Osteoblast (primary cell): ENCODE measurements at regions not wholly inside any gene's neighbourhood (a gene's known extent, or its start where the extent isn't known, plus 50 kb on each side); places are given as distances from the start of the nearest gene placed in this dataset.

Source experiments
- DNase-seq: peaks from one replicate; pipeline ENCODE4 v3.0.0; 2011; ENCODE audit warnings: low spot score, mixed read lengths; ENCODE audit not compliant: insufficient read length; ENCODE audit errors: missing footprints
- H2AFZ ChIP-seq: 2 replicates; pipeline ENCODE4 v1.6.0; 2011; ENCODE audit warnings: mild to moderate bottlenecking, low read length
- H3K27ac ChIP-seq: 2 replicates; pipeline ENCODE4 v1.5.1; 2011; ENCODE audit warnings: mild to moderate bottlenecking, low read depth, low read length, moderate library complexity
- H3K27me3 ChIP-seq: 2 replicates; pipeline ENCODE4 v1.6.0; 2012; ENCODE audit warnings: mild to moderate bottlenecking, control low read depth, inconsistent platforms, low read length, moderate library complexity; ENCODE audit not compliant: insufficient read depth
- H3K36me3 ChIP-seq: 2 replicates; pipeline ENCODE4 v1.5.1; 2011; ENCODE audit warnings: mild to moderate bottlenecking, low read length, control low read depth, moderate library complexity; ENCODE audit not compliant: insufficient read depth
- H3K4me1 ChIP-seq: 2 replicates; pipeline ENCODE4 v1.5.1; 2011; ENCODE audit warnings: mild to moderate bottlenecking, low read length, control low read depth, moderate library complexity; ENCODE audit not compliant: insufficient read depth
- H3K4me2 ChIP-seq: 2 replicates; pipeline ENCODE4 v1.6.0; 2011; ENCODE audit warnings: mild to moderate bottlenecking, low read length; ENCODE audit not compliant: insufficient read depth
- H3K4me3 ChIP-seq: fragments of 200-600 bp; sonication (generic); 3 replicates; pipeline ENCODE4 v1.5.1; 2012; ENCODE audit warnings: mild to moderate bottlenecking, low read length, inconsistent platforms; ENCODE audit not compliant: insufficient read depth
- H3K79me2 ChIP-seq: 2 replicates; pipeline ENCODE4 v1.6.0; 2012; ENCODE audit warnings: mild to moderate bottlenecking, low read length, control low read depth, inconsistent platforms; ENCODE audit not compliant: insufficient read depth
- H3K9me3 ChIP-seq: 2 replicates; pipeline ENCODE4 v1.5.1; 2011; ENCODE audit warnings: low read depth, low read length, control low read depth
- H4K20me1 ChIP-seq: 2 replicates; pipeline ENCODE4 v1.6.0; 2012; ENCODE audit warnings: mild to moderate bottlenecking, low read length, control low read depth; ENCODE audit not compliant: insufficient read depth
- CTCF ChIP-seq: IDR thresholded peaks from 2 replicates; pipeline ENCODE4 v1.5.1; 2011; ENCODE audit warnings: mild to moderate bottlenecking, low read depth, low read length, moderate library complexity; ENCODE audit errors: extremely low read depth

GRCh38 chr5:67283275-67283987, 86.8 kb upstream of the CD180 start:
- H3K27me3 ChIP-seq, result no peaks in the 10 kb centered on the region
- no peak overlapping the region for H3K4me3 ChIP-seq
- peak overlapping the region; percentile 1 for H2AFZ ChIP-seq
- no peak overlapping the region for H3K4me2 ChIP-seq
- no peaks in the 10 kb centered on the region for H3K36me3 ChIP-seq
- no peaks in the 10 kb centered on the region for H3K79me2 ChIP-seq
- DNase-seq, result no peak
- H3K27ac ChIP-seq, result no peak overlapping the region
- no peak for TF ChIP-seq CTCF
- no peaks in the 10 kb centered on the region for H4K20me1 ChIP-seq
- H3K4me1 ChIP-seq, result peaks cover 6% of the 10 kb centered on the region
- no peaks in the 10 kb centered on the region for H3K9me3 ChIP-seq

- Histone ChIP-seq H3K79me2 (no peaks in the 10 kb centered on the region), H3K4me2 (no peak overlapping the region), H3K9me3 (no peaks in the 10 kb centered on the region), H2AFZ (no peak overlapping the region), H3K27me3 (no peaks in the 10 kb centered on the region), H3K36me3 (no peaks in the 10 kb centered on the region), H3K4me3 (no peak overlapping the region), H3K4me1 (no peaks in the 10 kb centered on the region), H4K20me1 (no peaks in the 10 kb centered on the region), H3K27ac (no peak overlapping the region)
- no peak for TF ChIP-seq CTCF
- DNase-seq, result no peak
Measured at GRCh38 chr5:67281874-67282273, 85.3 kb upstream of the CD180 start.

- Histone ChIP-seq H3K4me3 (no peak overlapping the region), H3K9me3 (no peaks in the 10 kb centered on the region), H3K4me2 (no peak overlapping the region), H3K27me3 (no peaks in the 10 kb centered on the region), H3K27ac (no peak overlapping the region), H2AFZ (no peak overlapping the region), H3K79me2 (no peaks in the 10 kb centered on the region), H3K4me1 (peaks cover 7% of the 10 kb centered on the region), H3K36me3 (no peaks in the 10 kb centered on the region), H4K20me1 (no peaks in the 10 kb centered on the region)
- no peak for DNase-seq
- TF ChIP-seq CTCF, result no peak
Measured at GRCh38 chr5:67273689-67274356, 77.2 kb upstream of the CD180 start.

- Histone ChIP-seq H3K27me3 (no peaks in the 10 kb centered on the region), H3K4me1 (peaks cover 19% of the 10 kb centered on the region), H2AFZ (no peak overlapping the region), H3K79me2 (no peaks in the 10 kb centered on the region), H3K9me3 (no peaks in the 10 kb centered on the region), H3K27ac (no peak overlapping the region), H3K4me2 (no peak overlapping the region), H3K4me3 (no peak overlapping the region), H4K20me1 (no peaks in the 10 kb centered on the region), H3K36me3 (no peaks in the 10 kb centered on the region)
- DNase-seq, result no peak
- TF ChIP-seq CTCF, result no peak
Measured at GRCh38 chr5:67272453-67273130, 76.0 kb upstream of the CD180 start.
